CD4-positive, alpha-beta T cell treated with Interleukin-2 at 100 ng/mL for 4 hours (primary cell): ENCODE measurements at regions not wholly inside any gene's neighbourhood (a gene's known extent, or its start where the extent isn't known, plus 50 kb on each side); places are given as distances from the start of the nearest gene placed in this dataset.
"Not testable (repeated sequence)": the region's sequence is repeated elsewhere in the genome, so short reads cannot be mapped to it uniquely, and the experiment has no call there.

Source experiments
- DNase-seq: peaks from one replicate; pipeline ENCODE4 v3.0.0-alpha.2; 2020; ENCODE audit warnings: low spot score

DNA sequence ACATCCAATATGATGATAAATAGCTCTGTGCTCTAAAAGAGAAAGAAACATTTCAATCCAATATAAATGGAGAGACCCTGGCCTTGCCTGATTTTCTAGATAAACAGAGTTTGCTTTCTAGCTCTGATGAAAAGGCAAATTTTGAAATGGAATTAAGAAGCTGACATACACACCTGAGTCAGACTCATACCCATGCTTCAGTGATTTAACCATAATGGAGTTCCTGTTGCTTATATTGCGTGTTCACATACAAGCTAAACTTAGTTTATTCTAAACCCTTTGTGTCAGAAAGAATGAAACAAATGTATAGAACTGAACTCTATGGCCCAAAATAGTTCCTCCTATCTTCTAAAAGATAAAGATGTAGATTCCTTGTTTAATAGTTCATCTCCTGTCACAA is 760.8 kb upstream of the ARPP21 start:
- DNase-seq, result no peak

DNA sequence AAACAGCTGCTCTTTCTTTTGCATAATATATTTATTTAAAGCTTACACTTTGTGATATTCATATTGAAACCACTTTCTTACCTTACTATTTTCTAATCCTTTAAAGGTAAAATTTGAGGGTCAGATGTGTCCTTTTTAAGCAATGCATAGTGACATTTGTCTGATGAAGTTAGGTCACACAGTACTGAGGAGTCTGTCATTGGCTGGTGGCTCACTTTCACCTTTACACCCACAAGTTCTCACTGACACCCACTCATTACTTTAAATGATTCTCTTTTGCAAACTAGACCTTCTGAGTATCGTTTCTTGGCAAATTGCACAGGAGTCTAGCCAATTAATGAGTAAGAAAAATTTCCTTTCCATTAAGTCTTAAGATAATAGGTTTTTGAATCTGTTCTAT is 758.3 kb upstream of the ARPP21 start:
- no peak for DNase-seq

DNA sequence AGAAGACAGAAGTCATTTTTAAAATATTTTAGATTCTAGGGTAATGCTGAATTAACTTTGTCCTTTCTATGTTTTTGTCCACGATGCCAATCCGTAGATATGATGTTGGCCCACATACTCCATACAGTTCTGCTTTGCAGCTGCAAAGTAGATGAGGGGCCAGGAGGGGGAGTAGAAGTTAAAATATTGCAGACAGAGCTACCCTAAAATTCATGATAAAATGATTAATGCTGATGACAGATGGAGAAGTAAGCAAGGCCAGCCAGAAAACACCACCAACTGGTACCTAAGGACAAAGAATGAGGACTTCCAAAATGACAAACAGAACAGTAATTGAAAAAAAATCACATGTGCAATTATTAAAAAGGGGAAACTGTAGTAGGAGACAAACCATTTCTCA is 756.6 kb upstream of the ARPP21 start:
- DNase-seq, result no peak

DNA sequence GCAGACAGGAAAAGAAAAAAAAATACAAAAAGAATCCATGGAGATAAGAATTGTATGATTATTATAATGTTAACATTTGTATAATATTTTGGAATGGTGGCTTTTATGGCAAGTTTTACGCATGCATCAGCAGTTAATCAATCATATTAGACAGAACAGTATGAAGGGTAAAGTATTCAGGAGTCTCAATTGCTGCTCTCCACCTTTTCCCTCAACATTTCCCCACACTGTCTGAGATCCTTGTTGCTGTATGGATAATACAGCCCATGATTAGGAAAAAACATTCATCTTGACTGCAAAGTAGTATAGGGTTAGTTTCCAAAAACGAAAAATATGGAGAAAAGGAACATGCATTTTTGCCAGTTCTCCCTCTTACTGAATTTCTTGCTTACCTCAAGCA is 755.3 kb upstream of the ARPP21 start:
- DNase-seq, result no peak

DNA sequence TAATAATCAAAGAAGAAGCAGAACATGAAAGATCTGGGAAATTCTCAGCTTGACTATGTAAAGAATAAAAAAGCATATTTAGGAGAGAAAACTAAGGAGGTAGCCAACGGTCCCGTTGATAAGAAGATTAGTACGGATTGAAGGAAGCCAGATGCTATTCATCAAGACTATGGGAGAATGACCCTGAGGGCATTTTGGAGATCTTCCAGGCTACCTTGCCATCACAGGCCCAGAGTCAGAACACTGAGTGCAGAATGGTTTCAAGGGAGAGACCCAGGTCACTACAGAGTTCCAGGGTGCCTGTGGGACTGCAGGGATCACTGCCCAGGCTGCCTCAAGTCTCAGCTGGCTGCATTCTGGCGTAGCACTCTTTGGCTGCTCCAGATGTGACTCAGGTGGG is 752.9 kb upstream of the ARPP21 start:
- no peak for DNase-seq

DNA sequence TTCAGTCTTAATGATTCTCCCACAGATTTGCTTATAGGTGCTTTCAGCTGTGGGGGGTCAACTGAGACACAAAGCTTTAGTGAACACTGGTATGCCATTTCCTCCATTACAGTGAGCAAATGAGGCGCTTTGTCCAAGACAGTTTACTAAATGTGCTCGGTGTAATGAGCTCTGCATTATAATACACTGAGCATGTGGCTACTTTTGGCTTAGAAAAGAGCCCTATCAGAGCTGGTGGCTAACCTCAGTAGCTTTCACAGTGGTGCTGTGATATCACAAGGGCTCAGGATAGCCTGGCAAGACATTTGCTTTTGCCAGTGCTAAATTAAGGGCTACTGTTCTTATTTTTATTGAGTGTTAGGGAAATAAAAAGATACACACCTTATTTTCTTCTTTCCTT is 749.7 kb upstream of the ARPP21 start:
- DNase-seq, result no peak

DNA sequence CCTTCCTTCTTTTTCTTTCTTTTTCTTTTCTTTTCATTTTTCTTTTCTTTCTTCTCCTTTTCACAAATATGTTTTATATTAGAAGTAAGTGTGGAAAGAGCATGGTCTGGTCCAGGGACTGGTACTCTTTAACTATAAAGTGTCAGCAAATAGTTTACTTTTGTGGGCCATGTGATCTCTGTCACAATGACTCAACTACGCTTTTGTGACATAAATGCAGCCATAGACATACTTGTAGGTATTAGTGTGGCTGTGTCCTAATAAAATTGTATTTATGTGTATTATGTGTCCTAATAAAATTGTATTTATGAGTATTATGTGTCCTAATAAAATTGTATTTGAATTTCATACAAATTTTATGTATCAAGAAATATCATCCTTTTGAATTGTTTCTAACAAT is 749.1 kb upstream of the ARPP21 start:
- no peak for DNase-seq

DNA sequence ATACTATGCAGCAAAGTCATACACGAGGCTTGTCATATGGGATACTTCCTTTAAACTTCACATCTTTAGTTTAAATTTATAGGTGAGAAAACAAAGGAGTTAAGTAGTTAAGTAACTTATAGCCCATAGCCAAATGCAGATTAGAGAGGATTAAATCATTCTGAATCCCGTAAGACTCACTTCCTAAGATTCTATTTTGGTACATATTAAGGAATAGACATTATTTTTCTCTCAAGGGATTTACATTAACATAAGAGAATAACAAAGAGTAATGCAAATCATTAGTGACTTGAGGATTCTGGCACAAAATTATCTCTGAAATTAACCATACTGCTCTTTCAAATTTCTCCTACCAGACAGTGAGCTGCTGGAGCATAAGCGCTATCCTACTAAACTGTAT is 747.4 kb upstream of the ARPP21 start:
- DNase-seq, result no peak

DNA sequence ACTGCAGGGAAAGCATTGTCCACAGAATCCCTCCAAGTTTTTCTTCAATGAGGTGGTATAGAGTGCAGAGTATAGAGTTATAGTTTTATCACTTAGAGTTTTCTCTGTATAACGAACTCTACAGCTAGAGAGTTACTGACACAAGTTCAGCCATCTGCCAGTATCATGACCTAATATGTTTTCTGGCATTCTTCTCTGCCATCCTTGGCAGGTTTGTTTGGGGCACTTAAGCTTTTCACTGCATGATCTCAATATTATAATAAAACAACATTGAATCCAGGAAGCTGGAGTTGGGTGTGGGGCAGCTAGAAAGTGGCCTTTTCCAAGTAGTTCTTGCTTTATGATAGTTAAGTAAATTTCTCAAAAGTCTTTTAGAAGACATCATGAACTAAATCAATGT is 743.5 kb upstream of the ARPP21 start:
- no peak for DNase-seq

DNA sequence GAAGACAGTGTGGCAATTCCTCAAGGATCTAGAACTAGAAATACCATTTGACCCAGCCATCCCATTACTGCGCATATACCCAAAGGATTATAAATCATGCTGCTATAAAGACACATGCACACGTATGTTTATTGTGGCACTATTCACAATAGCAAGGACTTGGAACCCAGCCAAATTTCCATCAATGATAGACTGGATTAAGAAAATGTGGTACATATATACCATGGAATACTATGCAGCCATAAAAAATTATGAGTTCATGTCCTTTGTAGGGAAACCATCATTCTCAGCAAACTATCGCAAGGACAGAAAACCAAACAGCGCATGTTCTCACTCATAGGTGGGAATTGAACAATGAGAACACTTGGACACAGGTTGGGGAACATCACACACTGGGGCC is 729.6 kb upstream of the ARPP21 start:
- not testable (repeated sequence) for DNase-seq

DNA sequence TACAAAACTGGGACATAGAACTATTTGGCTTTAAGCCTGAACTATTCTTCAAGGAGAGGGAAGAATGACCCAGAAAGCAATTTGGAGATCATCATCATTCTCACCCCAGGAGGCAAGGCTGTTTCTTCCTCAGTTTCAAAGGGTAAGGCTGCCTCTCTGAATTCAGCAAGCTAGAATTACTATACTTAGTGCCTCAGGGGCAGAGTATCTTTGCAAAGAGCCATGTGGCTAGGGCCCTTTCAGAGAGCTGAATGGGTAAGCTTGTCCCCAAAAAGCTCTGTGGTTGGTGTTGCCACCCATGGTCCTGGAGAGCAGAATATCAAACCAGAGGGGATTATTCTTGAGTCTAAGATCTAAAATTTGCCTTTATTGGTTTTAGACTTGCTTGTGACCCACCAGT is 720.3 kb upstream of the ARPP21 start:
- no peak for DNase-seq

DNA sequence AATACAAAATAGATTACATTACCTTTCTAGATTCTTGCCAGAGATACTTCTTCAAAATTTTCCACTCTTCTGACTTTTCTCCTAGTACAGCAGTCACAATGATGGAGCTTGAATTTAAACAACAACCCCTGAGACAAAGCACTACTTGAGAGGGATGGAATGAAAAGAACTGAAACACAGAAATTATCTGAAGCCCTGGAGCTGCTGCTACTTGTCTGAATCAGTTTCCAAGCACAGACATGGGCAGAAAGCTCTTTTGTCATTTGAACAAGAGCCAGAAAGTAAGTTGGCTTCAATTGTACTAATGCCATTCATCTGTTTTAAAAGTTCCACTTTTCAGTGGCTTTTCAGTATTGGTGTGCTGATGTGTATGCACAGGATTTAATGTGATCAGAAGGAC is 718.5 kb upstream of the ARPP21 start:
- no peak for DNase-seq

DNA sequence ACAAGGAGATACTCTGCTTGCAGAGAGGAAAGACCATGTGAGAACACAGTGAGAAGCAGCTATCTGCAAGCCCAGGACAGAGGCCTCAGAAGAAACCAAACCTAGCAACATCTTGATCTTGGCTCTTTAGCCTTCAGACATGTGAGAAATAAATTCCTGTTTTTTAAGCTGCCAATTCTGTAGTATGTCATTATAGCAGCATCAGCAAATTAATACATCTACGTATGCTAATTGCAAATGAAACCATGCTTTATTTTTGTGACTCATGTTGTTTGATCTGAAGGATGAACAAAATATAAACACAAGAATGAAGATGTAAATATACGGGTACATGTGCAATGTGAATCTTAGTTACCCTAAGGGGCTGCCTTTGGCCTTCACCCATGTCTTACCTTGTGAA is 714.4 kb upstream of the ARPP21 start:
- no peak for DNase-seq

DNA sequence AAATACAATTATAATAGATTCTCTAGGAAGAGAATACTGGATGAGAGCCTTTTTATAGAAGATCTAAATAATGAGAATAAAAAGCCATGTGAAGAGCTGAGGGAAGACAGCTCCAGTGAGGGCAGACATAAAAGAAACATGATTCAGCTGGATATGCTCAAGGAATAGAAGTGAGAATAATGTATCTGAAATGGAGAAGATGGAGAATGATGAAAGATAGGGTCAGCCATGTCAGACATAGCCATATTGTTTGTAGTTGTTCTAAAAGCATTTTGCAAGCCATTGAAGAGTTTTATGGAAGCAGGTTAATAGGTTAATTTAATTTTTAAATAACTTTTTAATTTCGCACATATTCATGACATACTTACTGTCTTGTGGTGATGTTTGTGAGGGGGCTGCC is 713.5 kb upstream of the ARPP21 start:
- DNase-seq, result no peak

DNA sequence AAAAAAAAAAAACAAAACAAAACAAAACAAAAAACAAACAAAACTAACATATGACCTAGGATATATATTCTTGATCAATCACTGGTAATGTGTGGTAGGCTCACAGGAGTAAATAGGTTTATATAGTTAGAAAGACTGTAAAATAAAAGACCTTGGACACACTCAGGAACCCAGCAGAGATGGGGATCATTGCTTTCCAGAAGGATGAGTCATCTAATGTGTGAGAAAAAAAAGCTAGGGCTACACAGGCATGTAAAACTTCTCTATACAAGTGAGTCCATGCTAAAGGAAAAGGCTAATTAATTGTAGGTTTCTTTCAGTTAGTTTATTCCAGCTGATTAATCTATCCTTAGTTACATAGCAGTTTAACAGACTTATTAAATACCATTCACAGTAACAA is 710.3 kb upstream of the ARPP21 start:
- no peak for DNase-seq

DNA sequence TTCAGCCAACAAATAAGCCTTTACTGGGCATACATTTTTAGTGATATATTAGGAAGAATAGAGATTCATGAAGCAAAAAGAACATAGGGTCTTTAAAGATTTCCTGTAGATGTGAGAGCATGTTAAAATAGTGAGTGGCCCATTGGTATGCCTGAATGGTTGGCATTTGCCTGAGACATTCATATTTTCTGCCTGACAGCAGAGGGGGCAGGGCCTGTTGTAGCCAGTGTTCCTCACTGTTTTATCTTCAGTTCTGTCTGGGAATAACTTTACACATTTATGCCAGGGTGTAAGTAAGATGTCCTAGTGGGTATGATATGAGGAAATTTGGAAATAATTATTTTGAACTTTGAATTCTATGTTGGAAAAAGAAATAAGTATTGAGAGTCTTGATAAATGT is 704.7 kb upstream of the ARPP21 start:
- no peak for DNase-seq

DNA sequence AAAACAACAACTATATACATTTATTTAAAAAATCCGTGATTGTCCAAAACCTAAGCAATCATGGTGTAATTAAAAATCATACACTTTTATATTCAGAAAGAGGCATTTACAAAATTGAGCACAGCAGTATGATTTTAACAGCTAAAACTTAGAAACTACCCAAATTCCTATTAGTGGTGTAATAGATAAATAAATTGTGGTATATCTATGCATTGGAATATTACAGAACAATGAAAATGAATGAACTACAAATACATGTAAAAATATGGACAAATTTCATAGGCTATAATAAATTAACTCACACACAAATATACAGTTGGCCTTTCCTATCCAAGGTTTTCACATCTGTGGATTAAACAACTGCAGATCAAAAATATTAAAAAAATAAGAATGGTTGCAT is 700.5 kb upstream of the ARPP21 start:
- no peak for DNase-seq

DNA sequence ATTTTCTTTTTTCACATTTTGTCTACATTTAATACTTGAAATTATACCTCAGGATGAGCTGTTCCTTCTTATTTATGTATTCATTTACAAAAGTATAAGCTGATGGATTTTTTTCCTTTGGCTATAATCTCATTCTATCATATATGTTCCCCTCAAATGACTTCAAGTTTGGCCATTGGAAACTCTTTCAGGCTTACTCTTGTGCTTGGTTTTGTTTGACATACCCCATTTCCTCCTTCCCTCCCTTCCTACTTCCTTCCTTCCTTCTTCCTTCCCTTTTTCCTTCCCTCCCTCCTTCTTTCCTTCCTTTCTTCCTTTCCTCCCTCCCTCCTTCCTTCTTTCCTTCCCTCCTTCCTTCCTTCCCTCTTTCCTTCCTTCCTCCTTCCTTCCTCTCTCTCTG is 697.1 kb upstream of the ARPP21 start:
- no peak for DNase-seq

DNA sequence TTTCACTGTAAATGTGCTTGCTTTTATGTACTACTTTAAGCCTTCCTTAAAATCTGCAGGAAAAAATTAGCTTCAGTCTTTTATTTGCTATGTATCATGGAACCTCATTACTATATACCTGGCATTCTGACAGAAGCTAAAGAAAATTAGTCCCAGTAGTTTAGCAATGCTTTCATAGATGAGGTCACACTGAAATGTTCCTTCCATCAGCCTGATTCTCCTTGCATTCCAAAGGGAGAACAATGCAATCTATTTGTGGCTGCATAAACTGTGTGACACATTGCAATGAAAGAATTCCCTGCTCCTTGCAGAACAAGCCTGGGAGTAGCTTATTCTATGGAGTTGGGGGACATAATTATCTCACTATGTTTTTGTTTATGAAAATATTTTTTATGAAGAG is 691.5 kb upstream of the ARPP21 start:
- no peak for DNase-seq

DNA sequence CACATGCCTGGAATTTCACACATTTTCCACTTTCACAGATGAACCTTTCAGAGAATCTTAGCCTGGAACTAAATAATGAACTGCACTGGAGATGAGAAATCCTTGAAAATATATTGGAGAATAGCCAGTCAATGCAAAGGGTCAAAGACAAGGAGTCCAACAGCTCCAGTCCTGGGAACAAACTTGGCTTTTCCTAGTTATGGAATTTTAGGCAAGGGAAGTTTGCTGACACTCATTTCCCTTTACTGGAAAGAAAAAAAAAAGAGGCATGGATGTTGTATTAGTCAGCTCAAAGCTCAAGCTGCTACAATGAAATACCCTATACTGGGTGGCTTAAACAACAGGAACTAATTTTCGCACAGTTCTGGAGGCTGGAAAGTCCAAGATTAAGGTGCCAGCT is 690.8 kb upstream of the ARPP21 start:
- DNase-seq, result no peak

DNA sequence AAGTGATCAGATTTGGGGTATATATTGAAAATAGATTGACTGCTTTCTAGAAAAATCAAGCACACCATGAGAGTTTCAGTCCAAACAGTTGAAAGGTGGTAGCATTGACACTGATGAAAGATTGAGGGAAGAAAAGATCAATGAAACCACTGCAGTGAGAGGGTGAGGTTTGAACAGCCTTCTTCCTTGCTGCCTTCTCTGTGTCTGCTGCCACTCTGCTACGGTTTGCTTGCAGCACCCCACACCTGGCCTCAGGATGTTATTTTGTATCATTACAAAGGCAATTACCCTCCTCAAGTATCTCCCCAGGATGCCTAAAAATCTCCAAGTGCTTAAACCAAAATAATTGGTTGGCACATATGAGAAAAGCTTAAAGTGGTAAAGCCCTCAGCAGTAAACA is 683.6 kb upstream of the ARPP21 start:
- no peak for DNase-seq

DNA sequence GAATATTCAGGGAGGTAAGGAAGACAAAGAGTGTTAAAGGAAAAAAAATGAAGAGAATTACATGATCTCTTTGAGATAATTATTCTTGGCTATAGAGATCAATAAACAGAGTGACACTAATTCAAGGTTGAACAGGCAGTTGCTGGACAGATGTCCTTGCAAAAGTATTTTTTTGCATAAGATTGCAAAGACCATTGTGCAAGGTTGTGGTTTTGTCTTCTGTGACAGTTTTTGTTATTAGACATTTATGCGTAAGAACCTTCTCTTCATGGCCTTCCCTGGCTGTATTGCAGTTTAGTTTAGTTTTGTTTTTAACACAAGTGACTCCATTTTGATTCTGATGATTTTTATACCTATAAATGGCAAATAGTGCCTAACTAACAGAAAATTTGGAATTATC is 682.8 kb upstream of the ARPP21 start:
- no peak for DNase-seq

DNA sequence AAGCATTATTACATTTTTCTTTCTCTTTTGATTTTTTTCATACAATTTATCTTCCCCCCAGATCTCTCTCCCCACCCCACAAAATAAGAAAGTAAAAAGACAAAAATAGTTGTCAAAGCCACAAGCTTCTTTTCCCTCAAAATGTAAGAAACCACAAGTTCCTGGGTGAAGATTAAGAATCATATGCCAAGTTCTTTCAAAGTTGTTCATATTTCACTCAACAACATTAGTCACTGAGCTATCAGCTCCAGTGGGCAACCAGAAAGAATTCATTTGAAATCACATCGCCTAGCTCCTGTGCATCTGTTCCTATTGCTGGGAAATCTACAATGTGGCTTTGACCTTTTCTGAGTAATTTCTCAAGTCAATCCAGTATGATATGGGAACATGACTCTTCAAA is 681.6 kb upstream of the ARPP21 start:
- no peak for DNase-seq

DNA sequence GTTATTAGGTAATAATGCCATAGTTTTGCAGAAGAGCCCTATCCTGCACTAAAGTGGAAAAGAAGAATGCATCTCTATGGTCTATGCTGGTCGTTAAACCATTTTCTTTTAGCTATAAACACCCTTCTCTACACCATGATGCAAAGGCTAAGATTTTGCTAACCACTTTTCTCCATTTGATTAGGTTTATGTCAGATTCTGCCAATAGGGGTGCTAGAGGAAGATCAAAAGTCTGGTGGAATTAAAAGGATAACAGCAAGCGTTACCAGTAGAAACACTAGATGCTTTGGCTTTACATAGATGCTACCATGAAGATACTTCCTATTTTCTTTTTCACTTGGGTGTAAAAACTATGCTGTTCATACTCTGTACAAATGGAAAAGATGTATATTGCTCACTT is 669.8 kb upstream of the ARPP21 start:
- DNase-seq, result no peak

DNA sequence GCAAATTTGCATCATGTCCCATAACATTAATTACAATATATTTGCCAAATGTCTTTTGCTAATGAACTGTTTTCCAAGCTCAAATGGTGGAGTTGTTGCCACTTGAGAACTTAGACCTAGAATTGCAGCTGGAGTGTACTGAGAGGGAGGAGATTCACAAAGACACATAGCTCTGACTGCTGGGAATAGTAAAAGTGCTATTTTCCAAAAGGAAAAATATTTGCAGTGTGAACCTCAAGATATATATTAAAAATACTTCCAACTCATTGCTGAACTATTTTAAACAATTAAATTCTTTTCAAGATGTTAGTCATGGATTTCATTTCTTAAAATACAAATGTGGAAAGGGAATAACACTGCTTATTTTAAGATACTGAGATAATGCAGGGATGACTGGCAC is 666.8 kb upstream of the ARPP21 start:
- no peak for DNase-seq

DNA sequence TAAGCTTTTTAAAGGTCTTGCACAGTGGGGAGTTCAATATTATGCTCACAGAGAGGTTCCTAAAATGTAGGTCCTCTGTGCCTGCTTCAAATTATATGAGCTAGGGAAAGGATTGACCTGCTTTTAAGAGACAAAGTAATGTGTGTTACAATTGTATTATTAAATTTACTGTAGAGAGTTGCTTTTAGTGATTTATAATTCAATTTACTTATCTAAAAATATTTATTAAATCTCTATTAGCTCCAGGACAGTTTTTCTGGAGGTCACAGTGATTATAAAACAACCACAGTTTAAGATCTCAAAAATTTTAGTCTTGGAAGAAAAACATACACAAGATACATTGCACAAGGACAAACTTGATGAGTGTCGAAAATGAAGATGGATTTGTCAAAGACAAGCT is 665.7 kb upstream of the ARPP21 start:
- no peak for DNase-seq
